DOHH2 (cell line): ENCODE measurements at regions not wholly inside any gene's neighbourhood (a gene's known extent, or its start where the extent isn't known, plus 50 kb on each side); places are given as distances from the start of the nearest gene placed in this dataset.

Experiments
- H3F3A ChIP-seq: fragments of 200-600 bp; sonication (generic), shearing (Covaris generic); 2 replicates; pipeline ENCODE4 v1.6.0; 2016; ENCODE audit warnings: antibody characterized with exemption, mild to moderate bottlenecking; ENCODE audit not compliant: control insufficient read depth, insufficient read depth
- H3K27ac ChIP-seq: fragments of 200-600 bp; sonication (generic); 2 replicates; pipeline ENCODE4 v1.5.1; 2014; ENCODE audit warnings: low read depth, mild to moderate bottlenecking, low read length, moderate library complexity
- H3K27me3 ChIP-seq: fragments of 200-600 bp; sonication (generic); 2 replicates; pipeline ENCODE4 v1.6.1; 2014; ENCODE audit warnings: mild to moderate bottlenecking, low read length, mixed read lengths; ENCODE audit not compliant: control insufficient read depth
- H3K36me3 ChIP-seq: fragments of 200-600 bp; sonication (generic); 2 replicates; pipeline ENCODE4 v1.6.1; 2014; ENCODE audit warnings: mild to moderate bottlenecking, low read length, moderate library complexity, mixed read lengths; ENCODE audit not compliant: control insufficient read depth
- H3K4me1 ChIP-seq: fragments of 200-600 bp; sonication (generic); 2 replicates; pipeline ENCODE4 v1.6.1; 2014; ENCODE audit warnings: mild to moderate bottlenecking, low read length, mixed read lengths; ENCODE audit not compliant: control insufficient read depth
- H3K4me2 ChIP-seq: fragments of 200-600 bp; sonication (generic); 2 replicates; pipeline ENCODE4 v1.6.0; 2014; ENCODE audit warnings: mild to moderate bottlenecking, low read length, moderate library complexity
- H3K4me3 ChIP-seq: fragments of 200-600 bp; sonication (generic); 2 replicates; pipeline ENCODE4 v1.5.1; 2014; ENCODE audit warnings: mild to moderate bottlenecking, low read length, mixed read lengths
- H3K79me2 ChIP-seq: fragments of 200-600 bp; sonication (generic); 2 replicates; pipeline ENCODE4 v1.6.1; 2014; ENCODE audit warnings: mild to moderate bottlenecking, low read length, mixed read lengths; ENCODE audit not compliant: control insufficient read depth
- H3K9me2 ChIP-seq: fragments of 200-600 bp; sonication (generic); replicated peaks from 2 replicates; pipeline ENCODE4 v1.6.1; 2014; ENCODE audit warnings: mild to moderate bottlenecking, low read length, mixed read lengths; ENCODE audit not compliant: control insufficient read depth
- H3K9me3 ChIP-seq: fragments of 200-600 bp; sonication (generic); 2 replicates; pipeline ENCODE4 v1.6.1; 2014; ENCODE audit warnings: antibody characterized with exemption, low read length, mixed read lengths; ENCODE audit not compliant: control insufficient read depth, insufficient read depth
- H4K20me1 ChIP-seq: fragments of 200-600 bp; sonication (generic); 2 replicates; pipeline ENCODE4 v1.6.0; 2014; ENCODE audit warnings: low read depth, mild to moderate bottlenecking, antibody characterized with exemption, low read length, moderate library complexity; ENCODE audit not compliant: control insufficient read depth, insufficient read depth
- EZH2phosphoT487 ChIP-seq: fragments of 200-600 bp; sonication (generic); IDR thresholded peaks from 2 replicates; pipeline ENCODE4 v1.6.1; 2017; ENCODE audit warnings: borderline replicate concordance, mild to moderate bottlenecking, antibody characterized with exemption, low read length, moderate library complexity, mixed read lengths
- TF ChIP-seq, protein P1 (sequence below): fragments of 200-600 bp; sonication (generic); IDR thresholded peaks from one replicate; pipeline ENCODE4 v1.5.1; 2014; ENCODE audit warnings: antibody characterized with exemption, mild to moderate bottlenecking, low read depth, low read length; ENCODE audit not compliant: poor library complexity, severe bottlenecking

DNA sequence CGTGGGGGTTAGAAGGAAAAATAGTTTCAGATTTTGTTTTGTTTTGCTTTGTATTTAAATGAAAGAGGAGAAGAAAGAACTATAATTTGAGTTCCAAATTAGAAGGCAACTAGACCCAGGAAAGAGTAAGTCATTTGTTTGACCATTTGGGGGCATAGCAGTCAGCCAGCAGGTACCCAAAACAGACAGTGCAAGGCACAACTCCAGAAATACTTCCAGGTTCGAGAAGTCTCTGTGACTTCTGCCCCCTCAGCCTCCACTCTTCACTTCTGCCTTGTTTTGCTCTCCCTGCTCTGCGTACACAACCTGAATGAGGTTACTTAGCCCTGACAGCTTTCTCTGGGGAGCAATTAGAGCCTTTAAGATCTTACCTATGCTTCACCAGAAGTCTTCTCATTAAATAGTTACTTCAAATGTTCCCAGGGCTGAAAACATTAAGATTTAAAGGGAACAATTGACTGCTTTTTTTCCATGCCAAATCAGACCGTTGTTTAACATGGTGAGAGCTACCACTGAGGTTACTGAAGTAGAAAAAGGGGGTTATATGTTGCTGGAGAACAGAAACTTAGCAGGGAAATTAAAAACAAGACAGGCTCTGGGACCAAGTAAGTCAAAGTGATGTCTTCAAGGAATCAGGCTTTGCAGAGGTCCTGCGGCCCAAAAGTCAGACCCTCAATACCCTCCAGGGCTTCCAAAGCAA, 216.9 kb downstream of the BCL11A start:
- TF ChIP-seq EZH2phosphoT487 = no peak
- TF ChIP-seq, protein P1, sequence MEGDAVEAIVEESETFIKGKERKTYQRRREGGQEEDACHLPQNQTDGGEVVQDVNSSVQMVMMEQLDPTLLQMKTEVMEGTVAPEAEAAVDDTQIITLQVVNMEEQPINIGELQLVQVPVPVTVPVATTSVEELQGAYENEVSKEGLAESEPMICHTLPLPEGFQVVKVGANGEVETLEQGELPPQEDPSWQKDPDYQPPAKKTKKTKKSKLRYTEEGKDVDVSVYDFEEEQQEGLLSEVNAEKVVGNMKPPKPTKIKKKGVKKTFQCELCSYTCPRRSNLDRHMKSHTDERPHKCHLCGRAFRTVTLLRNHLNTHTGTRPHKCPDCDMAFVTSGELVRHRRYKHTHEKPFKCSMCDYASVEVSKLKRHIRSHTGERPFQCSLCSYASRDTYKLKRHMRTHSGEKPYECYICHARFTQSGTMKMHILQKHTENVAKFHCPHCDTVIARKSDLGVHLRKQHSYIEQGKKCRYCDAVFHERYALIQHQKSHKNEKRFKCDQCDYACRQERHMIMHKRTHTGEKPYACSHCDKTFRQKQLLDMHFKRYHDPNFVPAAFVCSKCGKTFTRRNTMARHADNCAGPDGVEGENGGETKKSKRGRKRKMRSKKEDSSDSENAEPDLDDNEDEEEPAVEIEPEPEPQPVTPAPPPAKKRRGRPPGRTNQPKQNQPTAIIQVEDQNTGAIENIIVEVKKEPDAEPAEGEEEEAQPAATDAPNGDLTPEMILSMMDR = peak; percentile 3
- peak overlapping the region; percentile 41 for H3K27ac ChIP-seq
- H3K4me2 ChIP-seq = peak overlapping the region; percentile 32
- no peaks in the 10 kb centered on the region for H3K27me3 ChIP-seq
- H3K4me3 ChIP-seq = peak overlapping the region; percentile 9
- 0 out of 2 replicates have a peak, but pooled peaks cover 5% of the 10 kb centered on the region for H3K36me3 ChIP-seq
- no peaks in the 10 kb centered on the region for H3K9me2 ChIP-seq
- H3K4me1 ChIP-seq = peaks cover 57% of the 10 kb centered on the region
- H3K79me2 ChIP-seq = no peaks in the 10 kb centered on the region
- no peaks in the 10 kb centered on the region for H3K9me3 ChIP-seq
- H3F3A ChIP-seq = 0 out of 2 replicates have a peak, but pooled peaks cover 11% of the 10 kb centered on the region
- no peaks in the 10 kb centered on the region for H4K20me1 ChIP-seq

GRCh38 chr2:60335533-60336237, 217.8 kb downstream of the BCL11A start:
- H3K4me2 ChIP-seq = peak overlapping the region; percentile 32
- no peaks in the 10 kb centered on the region for H3K9me3 ChIP-seq
- 0 out of 2 replicates have a peak, but pooled peaks cover 5% of the 10 kb centered on the region for H3K36me3 ChIP-seq
- peak overlapping the region; percentile 9 for H3K4me3 ChIP-seq
- H4K20me1 ChIP-seq = no peaks in the 10 kb centered on the region
- H3K4me1 ChIP-seq = peaks cover 65% of the 10 kb centered on the region
- 0 out of 2 replicates have a peak, but pooled peaks cover 11% of the 10 kb centered on the region for H3F3A ChIP-seq
- H3K79me2 ChIP-seq = no peaks in the 10 kb centered on the region
- H3K9me2 ChIP-seq = no peaks in the 10 kb centered on the region
- TF ChIP-seq, protein P1 = no peak
- no peak for TF ChIP-seq EZH2phosphoT487
- H3K27ac ChIP-seq = peak overlapping the region; percentile 41
- H3K27me3 ChIP-seq = no peaks in the 10 kb centered on the region

DNA sequence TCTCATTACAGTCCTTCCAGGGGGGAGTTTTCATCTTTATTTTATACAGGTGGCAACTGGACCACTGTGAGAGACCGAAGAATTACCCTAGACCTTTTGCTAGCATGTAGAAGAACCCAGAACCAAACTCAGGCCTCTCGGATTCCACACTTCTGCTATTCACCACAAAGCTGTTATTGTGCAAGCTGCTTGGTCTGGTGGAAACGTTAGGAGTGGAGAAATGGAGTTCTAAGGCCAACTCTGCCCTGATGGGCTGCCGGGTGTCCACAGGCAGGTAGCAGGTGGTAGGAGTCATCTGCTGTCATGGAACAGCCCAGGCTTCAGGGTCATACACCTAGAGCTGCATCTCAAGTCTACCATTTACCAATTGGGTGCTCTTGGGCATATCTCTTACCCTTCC, 218.8 kb downstream of the BCL11A start:
- 0 out of 2 replicates have a peak, but pooled peaks cover 5% of the 10 kb centered on the region for H3K36me3 ChIP-seq
- H3K27me3 ChIP-seq = no peaks in the 10 kb centered on the region
- H3K79me2 ChIP-seq = no peaks in the 10 kb centered on the region
- H3K9me3 ChIP-seq = no peaks in the 10 kb centered on the region
- peaks cover 73% of the 10 kb centered on the region for H3K4me1 ChIP-seq
- H3K4me3 ChIP-seq = no peak overlapping the region
- no peaks in the 10 kb centered on the region for H3K9me2 ChIP-seq
- H3F3A ChIP-seq = 0 out of 2 replicates have a peak, but pooled peaks cover 11% of the 10 kb centered on the region
- no peak overlapping the region for H3K4me2 ChIP-seq
- H3K27ac ChIP-seq = no peak overlapping the region
- no peaks in the 10 kb centered on the region for H4K20me1 ChIP-seq
- TF ChIP-seq EZH2phosphoT487 = no peak
- TF ChIP-seq, protein P1 = no peak
